ENCODE measurements at regions not wholly inside any gene's neighbourhood (a gene's known extent, or its start where the extent isn't known, plus 50 kb on each side); places are given as distances from the start of the nearest gene placed in this dataset.

DNA sequence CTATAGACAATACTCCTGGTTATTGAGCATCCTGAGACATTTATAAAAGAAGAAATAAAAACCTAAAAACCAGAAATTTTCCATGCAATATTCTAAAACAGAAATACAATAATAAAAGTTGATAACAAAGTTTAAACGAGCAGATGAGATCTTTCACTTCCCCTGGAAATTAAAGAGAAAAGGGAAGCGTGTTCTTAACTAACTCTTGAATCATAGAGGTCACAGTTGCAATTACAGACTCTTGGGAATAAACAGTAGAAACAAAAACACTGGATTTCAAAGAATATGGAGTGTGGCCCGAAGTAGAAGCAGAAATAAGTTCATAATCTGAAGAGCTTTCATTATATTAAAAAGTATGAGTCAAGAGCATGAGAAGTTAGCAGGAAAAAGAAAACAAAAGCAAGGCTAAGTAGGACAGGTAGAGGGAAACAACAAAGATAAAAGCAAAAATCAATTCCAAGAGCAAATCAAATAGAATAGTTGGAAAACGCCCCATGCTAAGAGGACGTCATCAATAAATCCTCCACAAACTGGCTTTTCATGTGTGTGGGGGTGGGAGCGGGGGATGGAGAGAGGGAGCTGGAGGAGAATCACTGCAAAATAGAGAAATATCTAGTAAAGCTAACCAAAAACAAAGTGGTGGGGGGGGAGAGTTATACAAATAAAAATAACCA, 55.2 kb upstream of the C10orf71 start:
- H3K4me1 ChIP-seq (replicated peaks in 1 of 2), result peaks cover 0 to 10% of the 10 kb centered on the region in 2 donors
- H3K27ac ChIP-seq, result no peak overlapping the region
- 48 to 63% (median 54%) methylated on average over 6 of the region's 6 CpGs for WGBS, 4 donors
- no peaks in the 10 kb centered on the region for H3K36me3 ChIP-seq (replicated peaks in 1 of 2)
- intact Hi-C loops (cut with DNase I), result no loop called here
- no peak overlapping the region for H3K4me3 ChIP-seq
- H3K27me3 ChIP-seq, result no peaks in the 10 kb centered on the region
- no peaks in the 10 kb centered on the region for H3K9me3 ChIP-seq (replicated peaks in 1 of 3)
- no peak for DNase-seq
- TF ChIP-seq, protein P1, sequence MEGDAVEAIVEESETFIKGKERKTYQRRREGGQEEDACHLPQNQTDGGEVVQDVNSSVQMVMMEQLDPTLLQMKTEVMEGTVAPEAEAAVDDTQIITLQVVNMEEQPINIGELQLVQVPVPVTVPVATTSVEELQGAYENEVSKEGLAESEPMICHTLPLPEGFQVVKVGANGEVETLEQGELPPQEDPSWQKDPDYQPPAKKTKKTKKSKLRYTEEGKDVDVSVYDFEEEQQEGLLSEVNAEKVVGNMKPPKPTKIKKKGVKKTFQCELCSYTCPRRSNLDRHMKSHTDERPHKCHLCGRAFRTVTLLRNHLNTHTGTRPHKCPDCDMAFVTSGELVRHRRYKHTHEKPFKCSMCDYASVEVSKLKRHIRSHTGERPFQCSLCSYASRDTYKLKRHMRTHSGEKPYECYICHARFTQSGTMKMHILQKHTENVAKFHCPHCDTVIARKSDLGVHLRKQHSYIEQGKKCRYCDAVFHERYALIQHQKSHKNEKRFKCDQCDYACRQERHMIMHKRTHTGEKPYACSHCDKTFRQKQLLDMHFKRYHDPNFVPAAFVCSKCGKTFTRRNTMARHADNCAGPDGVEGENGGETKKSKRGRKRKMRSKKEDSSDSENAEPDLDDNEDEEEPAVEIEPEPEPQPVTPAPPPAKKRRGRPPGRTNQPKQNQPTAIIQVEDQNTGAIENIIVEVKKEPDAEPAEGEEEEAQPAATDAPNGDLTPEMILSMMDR (IDR thresholded peaks at IDR 0.05), result no peak
- no peak for TF ChIP-seq POLR2A (IDR thresholded peaks at IDR 0.05)

DNA sequence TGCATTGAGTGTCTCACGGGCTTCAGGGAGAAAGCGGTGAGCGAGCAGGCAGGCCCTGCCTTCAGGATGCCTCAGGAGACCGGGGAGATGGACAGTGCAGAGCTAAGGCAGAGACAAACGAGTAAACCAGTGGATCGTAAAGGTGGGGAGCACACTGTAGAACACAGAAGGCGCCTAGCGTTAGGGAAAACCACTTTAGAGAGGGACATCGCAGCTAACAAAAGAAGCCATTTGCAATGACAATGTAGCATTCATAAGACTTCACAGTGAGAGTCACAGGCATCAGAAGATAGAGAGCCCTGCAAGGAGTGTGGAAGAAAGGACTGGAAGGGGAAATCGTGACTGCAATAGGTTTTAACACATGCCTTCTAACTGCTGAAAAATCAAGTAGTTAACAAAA, 54.9 kb upstream of the TMEM273 start:
- DNase-seq, result no peak
- Histone ChIP-seq H3K36me3 (replicated peaks in 1 of 2) (no peaks in the 10 kb centered on the region), H3K4me3 (no peak overlapping the region), H3K9me3 (replicated peaks in 1 of 3) (no peaks in the 10 kb centered on the region), H3K27ac (no peak overlapping the region), H3K4me1 (replicated peaks in 1 of 2) (peaks cover 0 to 10% of the 10 kb centered on the region in 2 donors), H3K27me3 (no peaks in the 10 kb centered on the region)
- TF ChIP-seq POLR2A (IDR thresholded peaks at IDR 0.05), result no peak
- TF ChIP-seq, protein P1 (IDR thresholded peaks at IDR 0.05), result no peak
- intact Hi-C loops (cut with DNase I), result no loop called here
- WGBS, 4 donors, result 74 to 77% (median 75%) methylated on average over 10 of the region's 10 CpGs

DNA sequence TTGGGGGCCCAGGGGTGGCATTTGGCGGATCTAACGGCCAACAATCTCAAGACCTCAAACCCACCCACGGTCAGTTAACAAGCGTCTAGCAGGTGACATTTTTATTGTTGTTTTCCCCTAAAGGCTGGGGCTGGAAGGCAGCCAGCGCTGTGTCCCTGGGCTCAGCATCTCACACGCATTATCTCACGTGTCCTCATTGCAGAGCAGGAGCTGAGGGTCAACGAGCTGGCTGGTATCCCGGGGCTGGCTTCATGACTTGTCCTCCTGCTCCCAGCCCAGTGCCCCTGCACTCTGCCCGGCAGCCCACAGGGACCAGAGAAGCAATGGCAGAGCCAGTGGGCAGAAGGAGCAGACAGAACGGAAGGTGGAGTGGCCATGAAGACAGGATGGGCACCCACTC, 54.4 kb upstream of the TMEM273 start:
- peak; percentile 58 to 80 (median 71) for DNase-seq
- H3K27me3 ChIP-seq, result no peaks in the 10 kb centered on the region
- 30 to 55% (median 40%) methylated on average over 7 to 11 of the region's 11 CpGs for WGBS, 4 donors
- H3K4me3 ChIP-seq, result no peak overlapping the region
- no peaks in the 10 kb centered on the region for H3K9me3 ChIP-seq (replicated peaks in 1 of 3)
- peaks cover 0 to 10% of the 10 kb centered on the region in 2 donors for H3K4me1 ChIP-seq (replicated peaks in 1 of 2)
- H3K27ac ChIP-seq, result no peak overlapping the region
- no peaks in the 10 kb centered on the region for H3K36me3 ChIP-seq (replicated peaks in 1 of 2)
- intact Hi-C loops (cut with DNase I), result no loop called here
- TF ChIP-seq, protein P1 (IDR thresholded peaks at IDR 0.05), result no peak
- no peak for TF ChIP-seq POLR2A (IDR thresholded peaks at IDR 0.05)

DNA sequence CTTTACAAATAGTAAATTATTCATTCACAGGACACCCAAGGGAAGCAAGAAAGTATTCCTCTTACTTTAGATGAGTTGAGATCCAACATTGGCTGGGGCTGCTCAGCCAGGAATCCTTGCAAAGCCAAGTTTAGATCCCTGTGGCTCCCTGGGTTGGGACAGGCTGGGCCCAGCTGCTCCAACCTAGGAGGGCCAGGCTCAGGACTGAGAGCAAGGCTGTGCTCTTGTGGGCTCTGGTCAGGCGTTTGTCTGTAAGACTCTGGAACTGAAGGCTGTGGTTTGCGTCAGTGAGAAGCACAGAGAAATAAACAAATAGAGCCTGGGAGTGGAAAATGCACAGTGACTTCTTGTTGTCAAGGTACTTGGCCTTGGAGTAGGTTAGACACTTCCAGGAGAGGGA, 53.2 kb upstream of the TMEM273 start:
- no peaks in the 10 kb centered on the region for H3K27me3 ChIP-seq
- H3K9me3 ChIP-seq (replicated peaks in 1 of 3), result no peaks in the 10 kb centered on the region
- peaks cover 0 to 10% of the 10 kb centered on the region in 2 donors for H3K4me1 ChIP-seq (replicated peaks in 1 of 2)
- WGBS, 4 donors, result 83 to 92% (median 86%) methylated on average over 2 of the region's 2 CpGs
- H3K27ac ChIP-seq, result no peak overlapping the region
- no peak for DNase-seq
- TF ChIP-seq, protein P1 (IDR thresholded peaks at IDR 0.05), result no peak
- TF ChIP-seq POLR2A (IDR thresholded peaks at IDR 0.05), result no peak
- intact Hi-C loops (cut with DNase I), result no loop called here
- no peaks in the 10 kb centered on the region for H3K36me3 ChIP-seq (replicated peaks in 1 of 2)
- no peak overlapping the region for H3K4me3 ChIP-seq

Data from adrenal gland (tissue), 9 donors.